IPS DF 6.9 (cell line): ENCODE measurements at regions not wholly inside any gene's neighbourhood (a gene's known extent, or its start where the extent isn't known, plus 50 kb on each side); places are given as distances from the start of the nearest gene placed in this dataset.

Experiments
- DNase-seq: peaks from one replicate; pipeline ENCODE4 v3.0.0-alpha.2; 2013; ENCODE audit warnings: low read depth, low spot score
- H3K27ac ChIP-seq: one replicate; pipeline ENCODE4 v1.5.1; 2013; ENCODE audit warnings: low read length, control low read depth
- H3K27me3 ChIP-seq: 2 replicates; pipeline ENCODE4 v1.6.1; 2013; ENCODE audit warnings: mild to moderate bottlenecking, low read length; ENCODE audit not compliant: control insufficient read depth, insufficient read depth
- H3K36me3 ChIP-seq: 2 replicates; pipeline ENCODE4 v1.6.1; 2013; ENCODE audit warnings: low read length; ENCODE audit not compliant: control insufficient read depth, insufficient read depth
- H3K4me1 ChIP-seq: 2 replicates; pipeline ENCODE4 v1.6.1; 2013; ENCODE audit warnings: low read length; ENCODE audit not compliant: control insufficient read depth, insufficient read depth
- H3K4me3 ChIP-seq: 2 replicates; pipeline ENCODE4 v1.5.1; 2013; ENCODE audit warnings: mild to moderate bottlenecking, low read length
- H3K9me3 ChIP-seq: 2 replicates; pipeline ENCODE4 v1.6.1; 2013; ENCODE audit warnings: low read length, inconsistent platforms; ENCODE audit not compliant: control insufficient read depth, insufficient read depth
- WGBS: extraction: QIAGEN DNeasy Blood & Tissue Kit; methylation state at CpG from one replicate; pipeline ENCODE4 v1.1.7; 2013; ENCODE audit warnings: mixed read lengths, missing lambda C conversion rate; ENCODE audit not compliant: insufficient read length, insufficient coverage; 5-methylcytosine and 5-hydroxymethylcytosine counted together

DNA sequence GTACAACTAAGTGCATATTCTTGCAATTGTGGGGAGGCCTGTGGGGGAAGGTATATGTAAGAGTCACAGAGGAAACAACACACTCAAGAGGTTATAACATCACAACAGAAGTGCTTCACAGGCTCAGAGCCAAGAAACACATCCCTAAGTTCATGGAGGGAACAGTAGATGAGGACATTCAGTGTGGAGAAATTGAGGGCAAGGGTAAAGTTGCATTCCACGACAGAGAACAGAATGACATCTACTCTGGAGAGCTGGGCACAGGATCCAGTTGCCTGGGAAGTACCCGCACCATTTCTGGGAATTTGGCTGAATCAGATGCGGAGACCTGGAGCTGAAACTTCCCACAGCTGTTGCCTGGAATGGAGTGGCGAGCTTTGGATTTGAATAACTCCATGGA, 197.2 kb downstream of the NXNL2 start:
- no peaks in the 10 kb centered on the region for H3K4me1 ChIP-seq
- H3K9me3 ChIP-seq: no peaks in the 10 kb centered on the region
- H3K36me3 ChIP-seq: no peaks in the 10 kb centered on the region
- no peaks in the 10 kb centered on the region for H3K27me3 ChIP-seq
- no peak for DNase-seq
- WGBS: no CpG with 5 or more reads among the region's 4 CpGs
- no peak overlapping the region for H3K4me3 ChIP-seq
- H3K27ac ChIP-seq: no peak overlapping the region

DNA sequence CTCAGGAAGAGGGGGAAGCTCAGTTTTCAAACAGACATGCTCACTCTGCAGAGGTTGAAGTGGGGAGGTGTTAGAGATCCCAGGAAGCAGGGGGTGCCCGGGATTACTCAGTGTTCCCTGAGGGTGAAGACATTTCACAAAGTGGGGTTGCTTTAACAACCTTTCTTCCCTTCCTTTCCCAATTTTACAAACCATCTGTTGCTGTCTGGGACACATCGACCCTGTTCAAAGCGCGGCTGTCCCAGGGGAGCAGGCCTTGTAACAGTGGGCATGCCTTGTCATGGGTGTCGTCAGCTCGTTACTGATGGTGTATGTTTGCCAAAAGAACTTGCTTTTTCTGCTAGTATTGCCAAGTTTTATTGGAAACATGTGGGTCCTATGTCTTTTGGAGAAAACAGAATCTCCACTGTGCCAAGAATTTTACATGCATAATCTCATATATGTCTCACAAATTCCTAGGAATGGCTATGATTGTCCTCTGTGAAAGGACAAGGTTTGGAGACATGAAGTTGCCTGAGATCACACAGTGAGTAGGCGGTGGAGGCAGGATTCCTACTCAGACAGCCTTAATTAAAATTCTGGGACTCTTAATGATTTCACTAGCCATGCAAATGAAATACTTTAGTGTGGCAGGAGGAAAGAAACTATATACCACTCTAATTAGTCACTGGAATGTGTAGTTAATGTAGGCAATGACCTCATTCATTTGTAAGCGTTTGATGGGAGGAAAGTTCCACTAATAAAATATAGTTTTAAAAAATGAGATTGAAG, 198.9 kb downstream of the NXNL2 start:
- WGBS: no CpG with 5 or more reads among the region's 8 CpGs
- no peaks in the 10 kb centered on the region for H3K27me3 ChIP-seq
- no peaks in the 10 kb centered on the region for H3K4me1 ChIP-seq
- no peaks in the 10 kb centered on the region for H3K36me3 ChIP-seq
- no peak overlapping the region for H3K27ac ChIP-seq
- no peak for DNase-seq
- no peak overlapping the region for H3K4me3 ChIP-seq
- no peaks in the 10 kb centered on the region for H3K9me3 ChIP-seq

DNA sequence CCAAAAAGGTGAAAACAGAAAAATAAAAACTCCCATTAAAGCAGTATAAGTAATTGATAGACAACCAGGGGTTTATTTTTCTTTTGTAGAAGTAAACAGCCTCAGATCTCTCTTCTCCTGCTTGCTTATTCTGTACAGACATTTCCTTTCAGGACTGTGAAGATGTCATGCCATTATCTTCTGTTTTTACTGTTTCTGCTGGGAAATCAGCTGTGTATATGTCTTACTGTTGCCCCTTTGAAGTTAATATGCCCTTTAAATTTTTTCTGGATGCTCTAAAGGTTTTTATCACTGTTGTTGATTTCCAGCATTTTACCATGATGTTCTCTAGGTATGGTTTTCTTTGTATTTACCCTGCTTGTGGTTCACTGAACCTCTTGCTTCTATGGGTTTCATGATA, 199.5 kb downstream of the NXNL2 start:
- DNase-seq: no peak
- no peaks in the 10 kb centered on the region for H3K9me3 ChIP-seq
- no peak overlapping the region for H3K27ac ChIP-seq
- no peaks in the 10 kb centered on the region for H3K4me1 ChIP-seq
- H3K36me3 ChIP-seq: no peaks in the 10 kb centered on the region
- no peaks in the 10 kb centered on the region for H3K27me3 ChIP-seq
- no peak overlapping the region for H3K4me3 ChIP-seq

DNA sequence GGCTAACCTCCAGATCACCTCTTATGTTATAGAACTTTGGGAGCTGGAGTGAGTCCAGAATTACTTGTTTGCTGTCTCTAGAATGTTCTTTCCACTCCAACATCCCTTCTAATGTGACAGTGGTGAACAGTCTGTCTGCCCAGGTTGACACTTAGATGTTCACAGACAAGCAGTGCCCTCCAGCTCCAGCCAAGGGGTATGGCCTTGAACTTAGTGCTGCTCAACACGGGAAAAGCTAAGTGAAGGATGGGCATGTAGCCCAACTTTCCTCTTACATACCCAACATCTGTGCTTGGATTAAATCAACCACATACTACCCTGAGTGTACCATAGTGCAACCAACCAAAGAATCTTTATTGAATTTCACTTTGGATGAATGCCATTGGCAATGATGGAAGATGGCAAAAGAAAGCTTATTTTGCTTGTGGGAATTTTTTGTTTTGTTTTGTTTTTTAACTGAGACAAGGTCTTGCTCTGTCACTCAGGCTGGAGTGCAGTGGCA, 201.2 kb downstream of the NXNL2 start:
- Histone ChIP-seq H3K4me1 (no peaks in the 10 kb centered on the region), H3K27me3 (no peaks in the 10 kb centered on the region), H3K27ac (no peak overlapping the region), H3K36me3 (no peaks in the 10 kb centered on the region), H3K9me3 (no peaks in the 10 kb centered on the region), H3K4me3 (no peak overlapping the region)
- no peak for DNase-seq
- no CpG with 5 or more reads among the region's 1 CpG for WGBS

DNA sequence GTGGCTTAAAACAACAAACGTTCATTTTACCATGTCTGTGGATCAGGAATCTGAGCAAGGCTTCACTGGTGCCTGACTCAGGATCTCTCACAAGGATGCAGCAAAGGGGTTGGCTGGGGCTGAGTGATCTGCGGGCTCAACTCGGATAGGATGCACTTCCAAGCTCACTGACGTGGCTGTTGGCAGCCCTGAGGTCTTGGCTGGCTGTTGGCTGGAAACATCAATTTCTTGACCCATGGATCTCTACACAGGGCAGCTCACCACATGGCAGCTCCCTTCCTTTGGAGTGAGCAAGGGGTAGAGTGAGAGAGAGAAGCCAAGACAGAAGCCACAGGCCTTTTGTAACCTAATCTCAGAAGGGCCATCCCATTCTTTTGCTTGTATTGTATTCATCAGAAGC, 202.1 kb downstream of the NXNL2 start:
- no peaks in the 10 kb centered on the region for H3K9me3 ChIP-seq
- no peak overlapping the region for H3K4me3 ChIP-seq
- H3K36me3 ChIP-seq: no peaks in the 10 kb centered on the region
- H3K27me3 ChIP-seq: no peaks in the 10 kb centered on the region
- H3K27ac ChIP-seq: no peak overlapping the region
- whole genome bisulfite sequencing: no CpG with 5 or more reads among the region's 4 CpGs
- H3K4me1 ChIP-seq: no peaks in the 10 kb centered on the region
- DNase-seq: no peak

DNA sequence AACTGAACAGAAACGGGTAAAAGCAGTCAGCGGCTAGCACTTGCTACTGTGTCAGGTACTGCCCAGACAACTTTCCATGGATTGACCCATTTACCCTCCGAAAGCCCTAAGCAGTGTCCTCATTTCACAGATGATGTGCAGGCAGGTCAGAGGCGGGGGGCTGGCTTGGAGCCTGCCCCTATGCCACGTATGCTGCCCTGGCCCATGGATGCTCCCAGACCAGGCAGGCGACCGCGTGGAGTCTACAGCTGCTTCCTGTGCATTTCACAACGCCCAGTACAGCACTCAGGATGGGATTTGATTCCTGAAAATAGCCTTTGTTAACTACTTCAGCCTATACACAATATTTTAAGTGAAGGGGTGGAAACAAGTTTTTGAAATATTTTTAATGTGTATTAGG, 202.9 kb downstream of the NXNL2 start:
- H3K27ac ChIP-seq: no peak overlapping the region
- no CpG with 5 or more reads among the region's 9 CpGs for WGBS
- no peak overlapping the region for H3K4me3 ChIP-seq
- no peaks in the 10 kb centered on the region for H3K27me3 ChIP-seq
- H3K9me3 ChIP-seq: no peaks in the 10 kb centered on the region
- H3K4me1 ChIP-seq: no peaks in the 10 kb centered on the region
- H3K36me3 ChIP-seq: no peaks in the 10 kb centered on the region
- no peak for DNase-seq

DNA sequence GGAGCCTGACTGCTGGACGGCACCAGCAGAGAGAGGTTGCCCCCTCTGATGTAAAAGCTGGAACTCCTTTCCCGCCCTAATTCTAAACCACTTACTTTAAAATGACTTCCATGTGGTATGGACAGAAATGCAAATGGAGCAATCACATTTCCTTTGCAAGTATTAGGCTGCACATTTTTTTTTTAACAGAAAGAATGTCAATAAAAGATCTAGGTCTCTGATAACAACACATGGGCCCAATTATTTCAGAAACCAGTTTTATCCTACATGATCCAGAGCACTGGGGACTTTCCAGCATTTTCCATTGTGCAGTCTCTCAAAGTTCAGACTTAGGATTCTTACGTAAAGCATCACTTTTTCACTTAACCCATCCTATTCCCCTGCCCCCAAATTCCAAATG, 203.7 kb downstream of the NXNL2 start:
- DNase-seq: no peak
- no peaks in the 10 kb centered on the region for H3K36me3 ChIP-seq
- H3K27ac ChIP-seq: no peak overlapping the region
- no peaks in the 10 kb centered on the region for H3K9me3 ChIP-seq
- H3K4me1 ChIP-seq: no peaks in the 10 kb centered on the region
- H3K4me3 ChIP-seq: no peak overlapping the region
- no peaks in the 10 kb centered on the region for H3K27me3 ChIP-seq
- WGBS: no CpG with 5 or more reads among the region's 3 CpGs

DNA sequence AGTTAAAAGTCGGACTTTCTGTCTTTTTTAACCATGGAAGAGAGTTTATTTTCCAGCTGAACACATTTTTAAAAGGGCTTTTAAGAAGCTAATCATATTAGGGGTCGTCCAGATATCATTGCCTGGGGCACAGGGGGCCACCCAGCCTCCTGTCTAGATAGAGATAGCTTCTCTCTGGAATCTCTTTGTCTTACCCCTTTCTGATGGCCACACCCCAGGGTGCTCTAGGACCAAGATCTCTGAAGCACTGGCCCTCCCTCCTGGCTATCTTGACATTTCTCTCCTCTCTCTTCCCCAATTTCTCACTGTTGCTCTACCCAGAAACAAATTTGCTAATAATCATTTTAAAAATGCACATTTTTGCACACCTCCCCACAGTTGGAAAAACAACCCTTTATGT, 204.4 kb downstream of the NXNL2 start:
- WGBS: no CpG with 5 or more reads among the region's 2 CpGs
- no peak for DNase-seq
- Histone ChIP-seq H3K4me3 (no peak overlapping the region), H3K4me1 (no peaks in the 10 kb centered on the region), H3K27ac (no peak overlapping the region), H3K36me3 (no peaks in the 10 kb centered on the region), H3K27me3 (no peaks in the 10 kb centered on the region), H3K9me3 (no peaks in the 10 kb centered on the region)

DNA sequence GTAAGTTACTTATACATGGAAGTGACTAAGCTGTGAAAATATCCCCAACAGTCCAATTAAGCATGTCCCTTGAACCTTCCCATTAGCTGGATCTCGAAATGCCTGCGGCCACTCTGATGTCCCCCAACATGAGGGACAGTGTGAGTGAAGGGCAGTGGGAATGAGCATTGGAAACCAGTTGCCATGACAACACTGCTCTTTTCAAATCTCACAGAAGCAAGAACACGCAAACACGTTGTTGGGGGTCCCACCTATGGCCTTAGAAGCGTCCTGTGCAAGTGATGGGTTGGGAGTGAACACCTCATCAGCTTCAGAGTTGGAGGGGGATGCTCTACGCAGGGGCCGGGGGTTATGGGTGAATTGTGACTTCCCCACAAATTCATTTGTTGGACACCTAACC, 205.9 kb downstream of the NXNL2 start:
- H3K4me1 ChIP-seq: no peaks in the 10 kb centered on the region
- H3K27me3 ChIP-seq: no peaks in the 10 kb centered on the region
- no peak for DNase-seq
- no peak overlapping the region for H3K4me3 ChIP-seq
- H3K9me3 ChIP-seq: no peaks in the 10 kb centered on the region
- no peak overlapping the region for H3K27ac ChIP-seq
- no peaks in the 10 kb centered on the region for H3K36me3 ChIP-seq
- WGBS: no CpG with 5 or more reads among the region's 7 CpGs

DNA sequence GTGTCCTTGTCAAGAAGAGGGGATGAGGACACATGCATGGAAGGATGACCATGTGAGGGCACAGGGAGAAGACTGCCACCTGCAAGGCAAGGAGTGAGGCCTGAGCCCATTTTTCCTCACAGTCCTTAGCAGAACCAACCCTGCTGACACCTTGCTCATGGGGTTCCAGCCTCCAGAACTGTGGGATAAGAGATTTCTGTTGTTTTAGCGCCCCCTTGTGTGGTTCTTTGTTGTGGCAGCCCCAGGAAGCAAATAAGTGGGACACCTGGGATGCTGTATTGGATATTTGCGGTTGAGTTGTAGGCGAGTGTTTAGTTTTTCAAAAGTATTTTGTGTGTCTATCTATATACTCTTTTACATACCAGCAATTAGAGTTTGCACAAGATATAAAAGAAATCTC, 206.4 kb downstream of the NXNL2 start:
- no peak for DNase-seq
- WGBS: no CpG with 5 or more reads among the region's 3 CpGs

DNA sequence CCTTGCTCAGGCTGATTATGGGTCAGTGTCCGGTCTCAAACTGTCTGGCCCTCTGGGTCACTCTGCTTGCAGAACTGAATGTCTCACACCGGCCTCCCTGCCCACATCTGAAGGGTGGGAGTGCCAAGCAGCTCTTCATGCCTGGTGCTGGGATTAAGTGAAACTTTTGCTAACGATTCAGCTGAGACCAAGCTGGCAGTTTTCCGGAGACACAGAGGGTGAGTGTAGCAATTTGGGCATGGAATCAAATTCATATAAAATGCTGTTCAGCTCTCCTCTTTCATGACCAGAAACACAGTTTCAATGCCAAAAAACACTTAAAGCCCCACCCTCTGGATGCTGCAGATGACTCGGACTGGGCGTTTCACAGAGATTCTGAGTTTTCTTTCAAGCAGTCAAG, 207.5 kb downstream of the NXNL2 start:
- Histone ChIP-seq H3K36me3 (no peaks in the 10 kb centered on the region), H3K4me1 (peaks cover 2% of the 10 kb centered on the region; the same call in 1 of the 2 replicates), H3K9me3 (no peaks in the 10 kb centered on the region), H3K4me3 (no peak overlapping the region), H3K27me3 (no peaks in the 10 kb centered on the region), H3K27ac (no peak overlapping the region)
- WGBS: no CpG with 5 or more reads among the region's 6 CpGs
- DNase-seq: no peak

More for the DNA sequence above, 206.4 kb downstream of the NXNL2 start:
- no peak overlapping the region for H3K4me3 ChIP-seq
- H3K36me3 ChIP-seq: no peaks in the 10 kb centered on the region
- H3K27me3 ChIP-seq: no peaks in the 10 kb centered on the region
- H3K9me3 ChIP-seq: no peaks in the 10 kb centered on the region
- H3K4me1 ChIP-seq: no peaks in the 10 kb centered on the region
- H3K27ac ChIP-seq: no peak overlapping the region
